ENCODE measurements at regions not wholly inside any gene's neighbourhood (a gene's known extent, or its start where the extent isn't known, plus 50 kb on each side); places are given as distances from the start of the nearest gene placed in this dataset.
A peak's percentile ranks its signal among the peaks of the same experiment; 100 is the strongest.

DNA sequence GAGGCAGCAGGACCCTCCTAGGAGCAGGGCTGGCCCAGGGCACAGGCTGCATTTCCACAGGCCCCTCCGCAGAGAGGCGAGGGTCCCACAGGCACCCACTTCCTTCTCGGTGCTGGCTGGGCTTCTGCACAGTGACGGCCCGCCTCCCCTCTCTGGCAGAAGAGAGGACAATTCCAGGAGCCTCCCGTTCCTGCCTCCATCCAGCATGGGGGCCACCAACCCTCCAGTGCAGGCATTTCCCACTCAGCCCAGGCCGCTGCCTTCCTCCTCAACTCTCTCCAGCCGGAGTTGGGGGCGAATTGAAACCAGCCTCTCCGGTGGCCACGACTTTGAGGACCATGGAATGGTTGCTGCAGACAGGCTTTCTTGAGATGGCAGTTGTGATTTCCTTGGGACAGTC lies 125.0 kb upstream of the PPP2R2D start:
- DNase-seq (ENCODE audit: low spot score) = no peak

- DNase-seq (ENCODE audit: low spot score) = no peak
These were observed 124.3 kb upstream of the PPP2R2D start for GRCh38 chr10:131776496-131776895.

- DNase-seq (ENCODE audit: low spot score) = no peak
These were observed 123.6 kb upstream of the PPP2R2D start for GRCh38 chr10:131777162-131777561.

GRCh38 chr10:131777921-131778320 lies 122.9 kb upstream of the PPP2R2D start:
- DNase-seq (ENCODE audit: low spot score) = no peak

- no peak for DNase-seq (ENCODE audit: low spot score)
These were observed 122.4 kb upstream of the PPP2R2D start for GRCh38 chr10:131778385-131778784.

- no peak for DNase-seq (ENCODE audit: low spot score)
These were observed 122.0 kb upstream of the PPP2R2D start for GRCh38 chr10:131778842-131779241.

- no peak for DNase-seq (ENCODE audit: low spot score)
These were observed 121.0 kb upstream of the PPP2R2D start for GRCh38 chr10:131779661-131780394.

- no peak for DNase-seq (ENCODE audit: low spot score)
These were observed 119.7 kb upstream of the PPP2R2D start for GRCh38 chr10:131781076-131781475.

DNA sequence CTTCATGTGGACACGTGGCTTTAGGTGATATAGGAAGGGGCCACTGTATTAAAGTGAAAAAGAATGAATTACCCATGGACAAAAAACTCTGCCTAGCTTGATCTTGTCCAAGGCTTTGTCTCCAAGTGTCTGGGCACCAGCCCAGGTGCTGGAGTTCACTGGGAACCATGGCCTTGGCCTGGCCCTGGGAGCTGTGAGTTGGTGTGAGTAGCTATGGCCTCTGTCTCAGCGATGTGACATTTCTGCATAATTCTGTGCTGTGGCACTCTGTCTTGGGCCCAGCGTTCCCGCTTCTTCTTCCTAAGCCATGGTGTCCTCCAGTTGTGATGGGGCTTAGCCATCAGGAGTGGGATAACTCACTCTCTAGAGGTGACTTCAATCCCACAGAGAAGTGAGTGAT lies 119.0 kb upstream of the PPP2R2D start:
- DNase-seq (ENCODE audit: low spot score) = no peak

GRCh38 chr10:131784363-131785120 lies 116.3 kb upstream of the PPP2R2D start:
- no peak for DNase-seq (ENCODE audit: low spot score)

GRCh38 chr10:131785121-131785460 lies 115.7 kb upstream of the PPP2R2D start:
- DNase-seq (ENCODE audit: low spot score) = no peak

DNA sequence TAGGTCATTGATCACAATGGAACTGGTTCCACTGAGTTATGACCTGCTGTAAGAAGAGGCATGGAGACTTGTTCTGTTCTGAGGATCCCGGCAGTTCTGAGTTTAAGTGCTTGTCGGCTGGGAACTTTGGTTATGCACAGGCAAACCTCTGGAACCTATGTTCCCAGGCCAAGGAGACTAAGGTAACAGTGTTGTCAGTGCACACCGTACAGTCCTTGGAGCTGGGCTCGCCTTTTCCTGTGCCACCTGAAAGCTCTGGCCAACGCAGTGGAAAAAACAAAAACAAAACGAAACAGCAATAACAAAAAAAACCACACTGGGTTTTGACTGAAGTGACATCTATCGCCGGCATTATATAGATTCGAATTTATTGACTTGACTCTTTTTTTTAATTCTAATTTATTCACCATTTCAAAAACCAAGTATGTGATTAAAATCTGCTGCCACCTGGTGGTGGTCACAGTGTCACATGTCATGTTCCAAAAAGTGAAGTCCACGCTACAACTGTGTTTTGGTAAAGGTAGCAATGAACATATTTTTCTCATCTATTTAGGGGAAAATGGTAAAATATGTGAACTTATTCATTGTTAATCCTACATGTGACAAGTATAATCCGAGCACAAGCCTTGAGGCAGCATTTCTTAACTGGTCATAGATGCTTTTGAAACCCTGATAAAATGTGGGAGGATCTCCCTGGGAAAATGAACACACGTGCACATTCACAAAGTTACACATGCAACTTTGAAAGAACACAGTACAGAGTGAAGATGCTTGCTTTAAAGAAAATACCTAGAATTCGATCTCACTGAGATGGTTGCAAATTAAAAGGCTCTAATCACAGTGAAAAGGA lies 113.8 kb upstream of the PPP2R2D start:
- peak; percentile 29 for DNase-seq (ENCODE audit: low spot score)

DNA sequence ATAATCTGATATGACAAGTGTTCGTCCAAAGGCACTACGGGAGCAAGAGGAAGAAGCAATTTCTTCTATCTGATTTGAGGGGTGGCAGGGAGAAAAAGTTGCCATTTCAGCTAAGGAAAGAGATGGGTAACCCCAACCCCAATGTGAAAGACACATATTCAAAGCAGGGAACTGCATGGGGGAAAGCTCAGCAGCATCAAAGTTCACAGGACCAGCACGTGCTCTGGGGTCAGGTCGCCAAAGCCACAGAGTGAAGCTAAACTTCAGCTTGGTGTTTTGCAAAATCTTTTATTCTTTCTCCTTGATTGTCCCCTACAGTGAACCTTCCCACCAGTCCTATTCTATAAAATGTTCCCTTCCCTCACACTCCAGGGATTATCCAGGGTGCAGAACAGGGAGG lies 112.8 kb upstream of the PPP2R2D start:
- no peak for DNase-seq (ENCODE audit: low spot score)

DNA sequence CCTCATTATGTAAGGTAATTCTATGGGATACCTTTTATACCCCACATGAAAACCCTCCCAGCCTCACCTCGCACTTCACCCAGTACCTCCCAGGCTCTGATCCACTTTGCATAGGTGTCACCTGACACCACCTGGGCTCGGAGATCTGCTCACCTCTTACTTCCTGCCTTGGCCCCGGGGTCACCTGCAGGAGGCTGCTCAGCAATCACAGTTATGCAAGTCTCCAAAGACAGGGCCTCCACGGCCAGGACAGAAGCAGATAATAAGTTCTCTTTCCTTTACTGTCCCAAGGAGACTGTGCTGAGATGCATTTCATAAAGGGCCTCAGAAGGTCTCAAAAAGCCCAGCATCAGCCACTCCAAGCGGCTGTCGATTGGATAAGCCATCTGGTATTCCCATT lies 112.4 kb upstream of the PPP2R2D start:
- DNase-seq (ENCODE audit: low spot score) = no peak

- no peak for DNase-seq (ENCODE audit: low spot score)
These were observed 111.3 kb upstream of the PPP2R2D start for GRCh38 chr10:131789516-131789915.

- no peak for DNase-seq (ENCODE audit: low spot score)
These were observed 110.8 kb upstream of the PPP2R2D start for GRCh38 chr10:131790021-131790420.

- no peak for DNase-seq (ENCODE audit: low spot score)
These were observed 108.7 kb upstream of the PPP2R2D start for GRCh38 chr10:131792011-131792651.

- no peak for DNase-seq (ENCODE audit: low spot score)
These were observed 108.0 kb upstream of the PPP2R2D start for GRCh38 chr10:131792809-131793208.

- no peak for DNase-seq (ENCODE audit: low spot score)
These were observed 105.0 kb upstream of the PPP2R2D start for GRCh38 chr10:131795761-131796160.

- DNase-seq (ENCODE audit: low spot score) = no peak
These were observed 103.2 kb upstream of the PPP2R2D start for GRCh38 chr10:131797626-131798025.

GRCh38 chr10:131799429-131799828 lies 101.4 kb upstream of the PPP2R2D start:
- DNase-seq (ENCODE audit: low spot score) = no peak
